ENCODE measurements at regions not wholly inside any gene's neighbourhood (a gene's known extent, or its start where the extent isn't known, plus 50 kb on each side); places are given as distances from the start of the nearest gene placed in this dataset.

DNA sequence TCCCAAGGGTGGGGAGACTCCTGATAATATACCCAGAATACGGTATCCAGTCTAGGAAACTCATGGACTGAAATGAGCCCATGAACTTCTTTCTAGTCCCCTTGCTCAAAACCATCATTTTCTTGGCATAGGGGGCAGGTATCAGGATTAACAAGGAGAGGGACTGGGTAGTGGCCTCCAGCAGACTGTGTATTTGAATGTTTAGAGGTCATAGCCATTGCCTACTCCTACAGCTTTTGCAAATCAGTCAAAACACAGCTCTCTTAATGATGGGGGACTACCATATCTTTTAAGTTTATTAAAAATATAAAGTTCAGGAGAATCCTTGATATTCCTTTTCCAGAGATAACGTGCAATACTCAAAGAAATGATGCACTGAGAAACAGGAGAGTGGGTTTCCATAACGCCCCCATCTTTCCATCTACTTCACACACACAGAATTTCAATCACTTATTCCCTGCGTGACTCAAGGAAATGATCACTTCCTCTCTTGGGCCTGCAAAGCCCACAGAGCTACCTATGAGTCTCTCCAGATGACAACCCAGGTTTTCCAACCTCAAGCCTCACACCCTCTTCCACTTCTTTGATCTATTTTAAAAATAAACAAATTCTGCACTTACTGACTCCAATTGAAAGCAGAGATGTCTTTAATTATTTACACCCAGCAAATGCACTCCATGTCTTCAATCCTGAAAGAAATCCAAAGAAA is 584.0 kb upstream of the LMCD1 start:
- WGBS, 10 experiments, result 0 to 95% (median 57%) methylated on average over 1 to 4 of the region's 4 CpGs
- H3K27ac ChIP-seq, result no peak overlapping the region
- H3K4me3 ChIP-seq, result no peak overlapping the region
- peaks cover 0 to 6% of the 10 kb centered on the region in 2 donors for H3K4me1 ChIP-seq (replicated peaks in 1 of 2)
- ATAC-seq (replicated peaks in 6 of 8), result no peak
- in situ Hi-C loops (cut with MboI; ENCODE audit: low pct_unique_long_range_greater_than_20kb in 2 of 9, low sequenced_read_pairs in 9 of 9, unreplicated experiment in 9 of 9), result no loop called here

DNA sequence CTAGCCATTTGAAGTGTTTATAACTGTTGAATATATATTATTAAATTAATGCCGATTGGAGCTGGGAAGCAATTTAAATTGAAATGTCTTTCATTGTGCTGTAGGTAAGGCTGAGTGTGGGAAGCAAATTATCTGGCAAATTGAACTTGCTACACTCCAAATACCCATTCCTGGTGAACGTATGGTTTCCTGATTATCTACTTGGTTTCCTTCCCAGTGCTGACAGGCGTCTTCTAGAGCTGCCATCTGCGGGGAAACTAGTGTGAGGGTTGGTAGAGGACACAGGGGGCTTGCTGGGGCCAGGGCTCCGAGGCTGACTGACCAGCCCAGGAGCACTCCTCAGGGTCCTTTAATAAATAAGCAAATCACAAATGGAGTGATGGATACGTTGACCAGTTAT is 581.4 kb upstream of the LMCD1 start:
- 0 to 100% (median 8%) methylated on average over 1 to 6 of the region's 6 CpGs; no CpG with 5 or more reads in 2 of the 10 experiments for WGBS, 10 experiments
- Histone ChIP-seq H3K27ac (no peak overlapping the region), H3K4me3 (no peak overlapping the region), H3K4me1 (replicated peaks in 1 of 2) (peaks cover 0 to 6% of the 10 kb centered on the region in 2 donors)
- ATAC-seq (replicated peaks in 6 of 8), result no peak
- in situ Hi-C loops (cut with MboI; ENCODE audit: low pct_unique_long_range_greater_than_20kb in 2 of 9, low sequenced_read_pairs in 9 of 9, unreplicated experiment in 9 of 9), result no loop called here

DNA sequence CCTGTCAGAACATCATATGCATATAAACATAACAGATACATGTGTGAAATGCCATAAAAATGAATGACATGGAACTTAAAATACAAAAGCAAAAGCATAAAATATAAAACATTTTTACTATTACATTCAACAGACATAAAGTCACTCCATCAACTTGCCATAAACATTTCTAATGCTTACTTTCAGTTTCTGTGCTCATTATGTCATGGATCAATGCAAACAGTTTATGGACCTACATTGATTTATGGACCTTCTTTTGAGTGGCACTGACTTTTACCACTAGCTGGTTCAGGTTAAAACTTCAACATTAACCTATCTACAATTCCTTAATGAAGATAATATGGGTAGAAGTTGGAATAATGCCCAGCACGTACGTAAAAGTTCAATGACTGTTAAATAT is 577.4 kb upstream of the LMCD1 start:
- Histone ChIP-seq H3K4me3 (no peak overlapping the region), H3K4me1 (replicated peaks in 1 of 2) (peaks cover 0 to 6% of the 10 kb centered on the region in 2 donors), H3K27ac (no peak overlapping the region)
- WGBS, 10 experiments, result 0 to 96% (median 80%) methylated on average over 1 to 2 of the region's 2 CpGs; no CpG with 5 or more reads in 1 of the 10 experiments
- no peak for ATAC-seq (replicated peaks in 6 of 8)
- in situ Hi-C loops (cut with MboI; ENCODE audit: low pct_unique_long_range_greater_than_20kb in 2 of 9, low sequenced_read_pairs in 9 of 9, unreplicated experiment in 9 of 9), result no loop called here

DNA sequence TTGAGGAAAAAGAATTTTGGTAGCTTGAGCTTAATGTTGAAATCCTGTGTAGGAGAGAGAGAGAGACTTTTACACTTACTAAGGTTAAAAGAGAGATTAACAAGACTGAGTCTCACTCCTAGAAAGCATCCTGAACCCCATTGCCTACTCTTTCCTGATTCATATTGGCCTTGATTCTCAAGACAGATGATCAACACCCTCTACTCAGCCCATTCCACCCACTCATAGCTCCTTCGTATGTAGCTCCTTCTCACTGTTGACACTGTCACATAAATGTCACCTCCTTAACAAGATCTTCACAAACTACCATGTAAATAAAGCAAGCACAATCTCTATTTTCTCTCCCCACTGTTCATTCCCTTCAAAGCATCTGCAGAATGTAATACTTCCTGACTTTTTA is 574.6 kb upstream of the LMCD1 start:
- Histone ChIP-seq H3K4me1 (replicated peaks in 1 of 2) (peaks cover 0 to 2% of the 10 kb centered on the region in 2 donors), H3K27ac (no peak overlapping the region), H3K4me3 (no peak overlapping the region)
- in situ Hi-C loops (cut with MboI; ENCODE audit: low pct_unique_long_range_greater_than_20kb in 2 of 9, low sequenced_read_pairs in 9 of 9, unreplicated experiment in 9 of 9), result no loop called here
- WGBS, 10 experiments, result 0 to 100% (median 51%) methylated on average over 1 of the region's 1 CpG; no CpG with 5 or more reads in 2 of the 10 experiments
- ATAC-seq (replicated peaks in 6 of 8), result no peak

DNA sequence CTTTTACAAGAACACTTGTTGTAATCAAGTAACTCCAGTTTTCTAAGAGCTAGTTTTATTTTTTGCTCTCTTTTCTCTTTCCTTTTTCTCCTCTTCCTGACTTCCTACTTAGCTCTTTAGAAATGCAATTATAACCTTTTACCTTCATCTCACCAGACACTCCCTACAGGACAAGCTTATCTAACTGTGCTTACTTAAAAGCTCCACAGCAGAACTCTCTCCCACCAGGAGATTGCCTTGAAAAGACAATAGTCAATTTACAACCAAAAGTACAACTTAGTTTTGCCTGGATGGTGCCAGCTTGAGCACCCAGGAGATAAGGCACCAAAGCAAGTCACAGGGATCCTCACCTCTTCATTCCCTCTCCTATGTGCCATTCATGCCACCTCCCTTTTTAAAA is 573.8 kb upstream of the LMCD1 start:
- ATAC-seq (replicated peaks in 6 of 8), result no peak
- H3K27ac ChIP-seq, result no peak overlapping the region
- no peak overlapping the region for H3K4me3 ChIP-seq
- H3K4me1 ChIP-seq (replicated peaks in 1 of 2), result peaks cover 0 to 2% of the 10 kb centered on the region in 2 donors
- in situ Hi-C loops (cut with MboI; ENCODE audit: low pct_unique_long_range_greater_than_20kb in 2 of 9, low sequenced_read_pairs in 9 of 9, unreplicated experiment in 9 of 9), result no loop called here

DNA sequence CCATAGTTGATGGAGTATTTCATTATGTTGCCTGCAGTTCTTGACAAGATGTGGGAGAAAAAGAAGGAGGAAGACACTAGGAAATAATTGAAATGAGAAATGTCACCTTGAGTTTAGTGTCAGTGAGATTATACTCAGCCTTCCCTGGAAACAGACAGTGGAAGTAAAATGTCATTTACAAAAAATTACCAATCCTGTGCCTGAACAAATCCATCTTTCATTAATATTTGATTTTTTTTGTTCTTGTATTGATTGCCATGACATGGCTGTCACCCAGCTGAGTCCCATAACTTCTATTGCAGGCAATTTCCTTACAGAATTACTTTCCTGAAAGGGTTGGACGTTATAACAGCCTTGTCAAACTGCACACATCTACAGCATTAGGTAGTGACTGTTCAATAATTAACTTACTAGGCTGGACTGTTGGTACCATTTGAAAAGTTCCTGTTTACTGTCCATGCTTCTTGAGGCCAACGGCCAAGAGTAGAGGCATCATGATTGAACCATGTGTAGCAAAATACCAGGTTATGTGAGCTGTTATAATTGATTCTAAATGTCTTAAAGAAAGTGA is 572.2 kb upstream of the LMCD1 start:
- in situ Hi-C loops (cut with MboI; ENCODE audit: low pct_unique_long_range_greater_than_20kb in 2 of 9, low sequenced_read_pairs in 9 of 9, unreplicated experiment in 9 of 9), result no loop called here
- peaks cover 0 to 2% of the 10 kb centered on the region in 2 donors for H3K4me1 ChIP-seq (replicated peaks in 1 of 2)
- no peak for ATAC-seq (replicated peaks in 6 of 8)
- no peak overlapping the region for H3K4me3 ChIP-seq
- 0 to 100% (median 43%) methylated on average over 1 to 2 of the region's 2 CpGs; no CpG with 5 or more reads in 1 of the 10 experiments for whole genome bisulfite sequencing, 10 experiments
- no peak overlapping the region for H3K27ac ChIP-seq

DNA sequence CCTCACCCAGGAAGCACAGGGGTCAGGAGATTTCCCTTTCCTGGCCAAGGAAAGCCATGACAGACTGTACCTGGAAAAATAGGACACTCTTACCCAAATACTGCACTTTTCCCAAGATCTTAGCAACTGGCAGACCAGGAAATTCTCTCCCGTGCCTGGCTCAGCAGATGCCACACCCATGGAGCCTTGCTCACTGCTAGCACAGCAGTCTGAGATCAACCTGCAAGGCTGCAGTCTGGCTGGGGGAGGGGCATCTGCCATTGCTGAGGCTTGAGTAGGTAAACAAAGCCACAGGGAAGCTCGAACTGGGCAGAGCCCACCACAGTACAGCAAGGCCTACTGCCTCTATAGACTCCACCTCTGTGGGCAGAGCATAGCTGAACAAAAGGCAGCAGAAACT is 567.3 kb upstream of the LMCD1 start:
- WGBS, 10 experiments, result no CpG with 5 or more reads among the region's 2 CpGs
- ATAC-seq (replicated peaks in 6 of 8), result no peak
- peaks cover 0 to 2% of the 10 kb centered on the region in 2 donors for H3K4me1 ChIP-seq (replicated peaks in 1 of 2)
- H3K4me3 ChIP-seq, result no peak overlapping the region
- H3K27ac ChIP-seq, result no peak overlapping the region
- in situ Hi-C loops (cut with MboI; ENCODE audit: low pct_unique_long_range_greater_than_20kb in 2 of 9, low sequenced_read_pairs in 9 of 9, unreplicated experiment in 9 of 9), result no loop called here

DNA sequence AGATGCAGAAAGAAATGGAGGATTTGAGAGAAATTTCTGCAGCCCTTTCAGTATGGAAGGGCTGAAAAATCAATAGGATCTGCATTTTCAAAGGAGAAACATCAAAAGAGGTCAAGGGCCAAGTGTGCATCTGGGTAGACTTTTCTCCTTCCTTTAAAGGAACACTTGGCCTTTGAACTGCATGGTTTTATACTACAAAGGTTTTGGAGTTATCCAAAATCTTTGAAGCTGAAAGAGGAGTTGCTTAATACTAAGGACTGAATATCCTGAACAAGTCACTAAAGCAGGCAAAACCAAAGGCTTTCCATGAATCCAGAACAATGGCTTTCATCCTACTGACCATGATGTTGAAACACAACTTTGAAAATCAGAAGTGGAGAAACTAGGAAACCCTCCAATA is 553.7 kb upstream of the LMCD1 start:
- no peaks in the 10 kb centered on the region for H3K4me1 ChIP-seq (replicated peaks in 1 of 2)
- no peak for ATAC-seq (replicated peaks in 6 of 8)
- H3K4me3 ChIP-seq, result no peak overlapping the region
- no peak overlapping the region for H3K27ac ChIP-seq
- in situ Hi-C loops (cut with MboI; ENCODE audit: low pct_unique_long_range_greater_than_20kb in 2 of 9, low sequenced_read_pairs in 9 of 9, unreplicated experiment in 9 of 9), result no loop called here

DNA sequence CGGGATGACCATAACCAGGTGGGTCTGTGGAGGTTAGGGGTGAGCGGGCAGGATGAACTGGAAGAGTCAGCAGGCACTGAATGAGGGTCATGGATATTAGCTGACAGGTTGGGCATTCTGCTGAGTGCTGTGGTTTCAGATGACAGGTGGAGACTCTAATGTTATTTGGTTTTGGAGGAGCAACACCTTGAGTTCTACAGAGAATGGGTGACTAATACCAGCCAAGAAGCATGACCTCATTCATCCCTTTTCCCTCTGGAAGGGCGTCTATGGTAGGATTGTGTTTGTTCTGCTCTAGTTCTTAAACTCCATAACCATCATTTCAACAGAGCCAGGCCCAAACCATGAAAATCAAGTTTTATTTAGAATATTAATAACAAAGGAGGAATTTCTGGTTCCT is 550.7 kb upstream of the LMCD1 start:
- Histone ChIP-seq H3K4me1 (replicated peaks in 1 of 2) (no peaks in the 10 kb centered on the region), H3K4me3 (no peak overlapping the region), H3K27ac (no peak overlapping the region)
- in situ Hi-C loops (cut with MboI; ENCODE audit: low pct_unique_long_range_greater_than_20kb in 2 of 9, low sequenced_read_pairs in 9 of 9, unreplicated experiment in 9 of 9), result no loop called here
- 0 to 100% (median 83%) methylated on average over 1 to 3 of the region's 3 CpGs for WGBS, 10 experiments
- no peak for ATAC-seq (replicated peaks in 6 of 8)

DNA sequence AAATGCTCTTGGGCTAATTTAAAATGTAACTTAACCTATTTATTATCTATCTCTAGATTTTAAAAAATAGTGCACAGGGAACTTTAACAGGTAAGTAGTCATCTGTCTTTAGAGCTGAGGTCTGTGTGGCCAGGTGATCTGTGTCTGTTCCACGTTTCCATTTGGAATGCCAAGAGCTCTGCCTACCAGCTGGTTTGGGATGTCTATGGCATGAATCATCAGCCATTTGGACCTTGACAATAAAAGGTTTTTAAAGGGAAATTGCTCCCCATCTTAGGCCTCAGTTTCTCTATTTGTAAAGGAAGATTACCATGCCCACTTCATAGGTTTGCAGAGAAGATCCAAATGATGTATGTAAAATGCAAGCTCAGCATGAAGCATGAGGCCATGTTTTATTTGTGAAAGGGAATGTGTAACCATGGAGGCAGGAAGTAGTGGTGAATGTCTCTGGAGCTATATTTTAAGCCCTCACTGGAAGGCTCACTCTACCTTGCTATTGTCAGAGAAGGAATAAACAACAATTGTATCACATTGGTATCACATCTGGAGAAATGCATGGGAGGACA is 548.1 kb upstream of the LMCD1 start:
- Histone ChIP-seq H3K4me3 (no peak overlapping the region), H3K4me1 (replicated peaks in 1 of 2) (no peaks in the 10 kb centered on the region), H3K27ac (no peak overlapping the region)
- ATAC-seq (replicated peaks in 6 of 8), result no peak
- WGBS, 10 experiments, result 0 to 67% (median 0%) methylated on average over 1 of the region's 1 CpG; no CpG with 5 or more reads in 3 of the 10 experiments
- in situ Hi-C loops (cut with MboI; ENCODE audit: low pct_unique_long_range_greater_than_20kb in 2 of 9, low sequenced_read_pairs in 9 of 9, unreplicated experiment in 9 of 9), result no loop called here

DNA sequence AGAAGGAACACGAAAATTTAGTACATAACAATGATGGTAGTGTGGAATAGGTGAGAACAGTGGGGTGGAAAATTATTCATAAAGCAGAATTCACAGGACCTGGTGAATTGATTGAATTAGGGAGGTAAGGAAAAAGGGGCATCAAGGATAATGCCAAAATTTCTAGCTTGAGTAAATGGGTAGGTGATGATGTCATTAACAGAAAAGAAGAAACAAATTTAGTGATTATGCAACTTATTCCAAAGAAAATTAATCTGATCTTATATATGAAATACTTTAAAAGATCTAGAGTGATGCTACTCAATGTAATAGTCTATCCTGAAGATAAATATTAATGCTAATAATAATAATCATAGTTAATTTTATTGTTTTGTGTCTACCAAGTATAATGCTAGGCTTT is 544.6 kb upstream of the LMCD1 start:
- in situ Hi-C loops (cut with MboI; ENCODE audit: low pct_unique_long_range_greater_than_20kb in 2 of 9, low sequenced_read_pairs in 9 of 9, unreplicated experiment in 9 of 9), result no loop called here
- H3K4me1 ChIP-seq (replicated peaks in 1 of 2), result no peaks in the 10 kb centered on the region
- ATAC-seq (replicated peaks in 6 of 8), result no peak
- no peak overlapping the region for H3K4me3 ChIP-seq
- 0 to 100% (median 83%) methylated on average over 1 of the region's 1 CpG; no CpG with 5 or more reads in 1 of the 10 experiments for WGBS, 10 experiments
- H3K27ac ChIP-seq, result no peak overlapping the region

DNA sequence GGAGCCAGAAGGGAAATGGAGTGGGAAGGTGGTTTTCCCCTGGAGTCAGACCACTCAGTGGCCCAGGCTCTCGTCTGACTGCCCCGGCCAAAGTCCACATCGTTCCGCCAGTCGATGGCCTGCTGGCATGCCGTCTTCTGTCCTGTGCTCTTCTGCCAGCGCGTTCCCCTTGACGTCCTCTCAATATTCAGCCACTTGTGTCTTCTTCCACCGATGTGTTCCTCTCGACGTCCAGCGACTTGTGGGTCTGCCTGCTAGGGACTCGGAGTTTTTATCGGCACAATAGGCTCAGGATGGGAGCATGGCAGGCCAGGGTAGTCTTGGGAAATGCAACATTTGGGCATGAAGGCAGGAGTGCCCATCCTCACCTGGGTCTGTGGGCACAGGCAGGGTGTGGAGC is 542.5 kb upstream of the LMCD1 start:
- Histone ChIP-seq H3K4me1 (replicated peaks in 1 of 2) (no peaks in the 10 kb centered on the region), H3K27ac (no peak overlapping the region), H3K4me3 (no peak overlapping the region)
- in situ Hi-C loops (cut with MboI; ENCODE audit: low pct_unique_long_range_greater_than_20kb in 2 of 9, low sequenced_read_pairs in 9 of 9, unreplicated experiment in 9 of 9), result no loop called here
- ATAC-seq (replicated peaks in 6 of 8), result no peak
- 50 to 100% (median 95%) methylated on average over 1 to 14 of the region's 15 CpGs; no CpG with 5 or more reads in 3 of the 10 experiments for WGBS, 10 experiments

DNA sequence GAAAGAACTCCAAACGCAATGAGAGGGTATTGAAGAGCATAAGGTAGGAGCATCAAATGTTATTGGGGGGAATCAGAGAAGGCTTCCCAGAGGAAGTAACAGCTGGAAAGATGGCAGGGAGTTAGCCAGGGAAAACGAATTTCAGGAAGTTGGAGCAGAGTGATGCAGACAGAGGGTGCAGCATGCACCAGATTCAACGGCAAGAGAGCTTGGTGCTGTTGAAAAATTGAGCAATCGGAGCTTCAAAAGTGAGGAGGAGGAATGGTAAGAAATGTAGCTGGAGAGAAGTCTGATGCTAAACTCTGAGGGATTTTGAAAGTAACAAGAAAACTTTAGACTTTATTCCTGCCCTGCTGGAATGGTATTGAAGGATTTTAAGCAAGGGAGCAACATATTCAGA is 541.0 kb upstream of the LMCD1 start:
- Histone ChIP-seq H3K4me3 (no peak overlapping the region), H3K27ac (no peak overlapping the region), H3K4me1 (replicated peaks in 1 of 2) (no peaks in the 10 kb centered on the region)
- WGBS, 10 experiments, result 26 to 100% (median 62%) methylated on average over 1 to 4 of the region's 4 CpGs
- ATAC-seq (replicated peaks in 6 of 8), result no peak
- in situ Hi-C loops (cut with MboI; ENCODE audit: low pct_unique_long_range_greater_than_20kb in 2 of 9, low sequenced_read_pairs in 9 of 9, unreplicated experiment in 9 of 9), result no loop called here

DNA sequence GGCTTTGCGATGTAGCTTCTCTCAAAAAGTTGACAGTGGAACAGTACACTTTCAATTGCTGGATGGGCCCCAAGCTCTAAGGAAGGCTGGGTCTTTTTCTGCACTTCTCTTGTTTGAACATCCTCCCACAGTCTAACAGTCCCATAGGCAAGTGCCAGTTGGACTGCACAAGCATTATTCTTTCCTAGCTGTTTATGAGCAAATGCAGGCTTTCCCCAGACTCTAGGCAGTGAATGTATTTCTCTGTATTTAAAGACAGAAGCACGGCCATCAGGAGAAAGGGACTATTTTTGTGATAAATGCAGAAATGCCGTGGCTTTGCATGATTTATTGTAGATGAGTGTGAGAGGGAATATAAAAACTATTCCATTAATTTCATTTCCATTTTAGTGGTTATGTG is 539.3 kb upstream of the LMCD1 start:
- in situ Hi-C loops (cut with MboI; ENCODE audit: low pct_unique_long_range_greater_than_20kb in 2 of 9, low sequenced_read_pairs in 9 of 9, unreplicated experiment in 9 of 9), result no loop called here
- no peak overlapping the region for H3K27ac ChIP-seq
- WGBS, 10 experiments, result 0 to 100% (median 42%) methylated on average over 1 to 3 of the region's 3 CpGs; no CpG with 5 or more reads in 1 of the 10 experiments
- no peak for ATAC-seq (replicated peaks in 6 of 8)
- no peaks in the 10 kb centered on the region for H3K4me1 ChIP-seq (replicated peaks in 1 of 2)
- H3K4me3 ChIP-seq, result no peak overlapping the region

Measured in motor neuron (in vitro differentiated cells).